Panc1 (cell line): ENCODE measurements at regions not wholly inside any gene's neighbourhood (a gene's known extent, or its start where the extent isn't known, plus 50 kb on each side); places are given as distances from the start of the nearest gene placed in this dataset.

ENCODE experiments used
- POLR2AphosphoS5 ChIP-seq: IDR thresholded peaks from 2 replicates; pipeline ENCODE4 v1.6.1; 2012; ENCODE audit warnings: mild to moderate bottlenecking, low read depth, low read length, moderate library complexity
- SIN3A ChIP-seq: IDR thresholded peaks from 2 replicates; pipeline ENCODE4 v1.6.1; 2012; ENCODE audit warnings: low read depth, mild to moderate bottlenecking, low read length, moderate library complexity, borderline replicate concordance; ENCODE audit not compliant: insufficient read depth
- TCF7L2 ChIP-seq: IDR thresholded peaks from 2 replicates; pipeline ENCODE4 v1.6.1; 2011; ENCODE audit warnings: mild to moderate bottlenecking, low read depth, low read length, inconsistent platforms
- TF ChIP-seq, protein P1 (sequence below): fragments of 450-650 bp; IDR thresholded peaks from 2 replicates; pipeline ENCODE4 v1.5.1; 2017; ENCODE audit warnings: mild to moderate bottlenecking
- TF ChIP-seq, protein P2 (sequence below), 2 experiments: IDR thresholded peaks; 2 replicates each; pipeline ENCODE4 v1.6.1; 2011 to 2012; ENCODE audit warnings: low read depth in 2 of 2, control low read depth in 1 of 2, low read length in 1 of 2, mild to moderate bottlenecking in 1 of 2, moderate library complexity in 1 of 2; ENCODE audit not compliant: insufficient read depth in 1 of 2

DNA sequence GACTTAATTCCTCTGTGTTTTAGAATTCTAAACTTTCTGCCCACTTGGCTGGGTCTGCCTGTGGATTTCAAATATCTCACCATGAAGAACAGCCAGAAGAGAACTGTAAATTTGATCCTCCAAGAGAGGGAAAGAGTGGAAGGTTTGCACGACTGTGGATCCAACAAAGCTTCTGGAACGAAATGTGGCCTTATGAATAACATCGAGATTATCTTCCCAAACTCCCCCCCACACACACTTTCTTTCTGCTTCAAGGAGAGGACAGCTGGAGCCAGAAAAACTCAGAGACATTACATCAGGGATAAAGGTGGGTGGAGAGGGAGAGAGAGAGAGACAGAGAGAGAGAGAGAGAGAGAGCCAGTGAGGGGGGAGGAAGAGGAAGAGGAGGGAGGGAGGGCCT lies 570.1 kb upstream of the MGMT start:
- TF ChIP-seq, protein P1, sequence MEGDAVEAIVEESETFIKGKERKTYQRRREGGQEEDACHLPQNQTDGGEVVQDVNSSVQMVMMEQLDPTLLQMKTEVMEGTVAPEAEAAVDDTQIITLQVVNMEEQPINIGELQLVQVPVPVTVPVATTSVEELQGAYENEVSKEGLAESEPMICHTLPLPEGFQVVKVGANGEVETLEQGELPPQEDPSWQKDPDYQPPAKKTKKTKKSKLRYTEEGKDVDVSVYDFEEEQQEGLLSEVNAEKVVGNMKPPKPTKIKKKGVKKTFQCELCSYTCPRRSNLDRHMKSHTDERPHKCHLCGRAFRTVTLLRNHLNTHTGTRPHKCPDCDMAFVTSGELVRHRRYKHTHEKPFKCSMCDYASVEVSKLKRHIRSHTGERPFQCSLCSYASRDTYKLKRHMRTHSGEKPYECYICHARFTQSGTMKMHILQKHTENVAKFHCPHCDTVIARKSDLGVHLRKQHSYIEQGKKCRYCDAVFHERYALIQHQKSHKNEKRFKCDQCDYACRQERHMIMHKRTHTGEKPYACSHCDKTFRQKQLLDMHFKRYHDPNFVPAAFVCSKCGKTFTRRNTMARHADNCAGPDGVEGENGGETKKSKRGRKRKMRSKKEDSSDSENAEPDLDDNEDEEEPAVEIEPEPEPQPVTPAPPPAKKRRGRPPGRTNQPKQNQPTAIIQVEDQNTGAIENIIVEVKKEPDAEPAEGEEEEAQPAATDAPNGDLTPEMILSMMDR = no peak
- TF ChIP-seq, protein P2, sequence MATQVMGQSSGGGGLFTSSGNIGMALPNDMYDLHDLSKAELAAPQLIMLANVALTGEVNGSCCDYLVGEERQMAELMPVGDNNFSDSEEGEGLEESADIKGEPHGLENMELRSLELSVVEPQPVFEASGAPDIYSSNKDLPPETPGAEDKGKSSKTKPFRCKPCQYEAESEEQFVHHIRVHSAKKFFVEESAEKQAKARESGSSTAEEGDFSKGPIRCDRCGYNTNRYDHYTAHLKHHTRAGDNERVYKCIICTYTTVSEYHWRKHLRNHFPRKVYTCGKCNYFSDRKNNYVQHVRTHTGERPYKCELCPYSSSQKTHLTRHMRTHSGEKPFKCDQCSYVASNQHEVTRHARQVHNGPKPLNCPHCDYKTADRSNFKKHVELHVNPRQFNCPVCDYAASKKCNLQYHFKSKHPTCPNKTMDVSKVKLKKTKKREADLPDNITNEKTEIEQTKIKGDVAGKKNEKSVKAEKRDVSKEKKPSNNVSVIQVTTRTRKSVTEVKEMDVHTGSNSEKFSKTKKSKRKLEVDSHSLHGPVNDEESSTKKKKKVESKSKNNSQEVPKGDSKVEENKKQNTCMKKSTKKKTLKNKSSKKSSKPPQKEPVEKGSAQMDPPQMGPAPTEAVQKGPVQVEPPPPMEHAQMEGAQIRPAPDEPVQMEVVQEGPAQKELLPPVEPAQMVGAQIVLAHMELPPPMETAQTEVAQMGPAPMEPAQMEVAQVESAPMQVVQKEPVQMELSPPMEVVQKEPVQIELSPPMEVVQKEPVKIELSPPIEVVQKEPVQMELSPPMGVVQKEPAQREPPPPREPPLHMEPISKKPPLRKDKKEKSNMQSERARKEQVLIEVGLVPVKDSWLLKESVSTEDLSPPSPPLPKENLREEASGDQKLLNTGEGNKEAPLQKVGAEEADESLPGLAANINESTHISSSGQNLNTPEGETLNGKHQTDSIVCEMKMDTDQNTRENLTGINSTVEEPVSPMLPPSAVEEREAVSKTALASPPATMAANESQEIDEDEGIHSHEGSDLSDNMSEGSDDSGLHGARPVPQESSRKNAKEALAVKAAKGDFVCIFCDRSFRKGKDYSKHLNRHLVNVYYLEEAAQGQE (IDR thresholded peaks at IDR 0.05; ENCODE audit: insufficient read depth in 1 of 2, low read depth in 2 of 2, low read length in 1 of 2) = no peak
- TF ChIP-seq POLR2AphosphoS5 = no peak
- no peak for TF ChIP-seq SIN3A
- TF ChIP-seq TCF7L2 = no peak
